OCI-LY3 (cell line): ENCODE measurements at regions not wholly inside any gene's neighbourhood (a gene's known extent, or its start where the extent isn't known, plus 50 kb on each side); places are given as distances from the start of the nearest gene placed in this dataset.

ENCODE experiments used
- H2AFZ ChIP-seq: fragments of 200-600, 300-600 bp; shearing (Covaris generic); 2 replicates; pipeline ENCODE4 v1.6.0; 2014; ENCODE audit warnings: antibody characterized with exemption, low read depth, low read length
- H3K27ac ChIP-seq: fragments of 200-600, 300-600 bp; sonication (generic); 2 replicates; pipeline ENCODE4 v1.5.1; 2014; ENCODE audit warnings: mild to moderate bottlenecking, low read length, moderate library complexity, mixed read lengths
- H3K27me3 ChIP-seq: fragments of 200-600, 300-600 bp; sonication (generic); 2 replicates; pipeline ENCODE4 v1.6.1; 2014; ENCODE audit warnings: low read depth, low read length, mixed read lengths
- H3K36me3 ChIP-seq: fragments of 200-600, 300-600 bp; sonication (generic); replicated peaks from 2 replicates; pipeline ENCODE3; 2014; ENCODE audit warnings: low read depth, low read length, mixed read lengths
- H3K4me1 ChIP-seq: fragments of 300-600, 200-600 bp; sonication (generic); 2 replicates; pipeline ENCODE4 v1.6.1; 2014; ENCODE audit warnings: low read length, mixed read lengths
- H3K4me2 ChIP-seq: fragments of 200-600, 300-600 bp; sonication (generic); 2 replicates; pipeline ENCODE4 v1.6.1; 2014; ENCODE audit warnings: low read length, mixed read lengths
- H3K4me3 ChIP-seq: fragments of 300-600, 200-600 bp; sonication (generic); 2 replicates; pipeline ENCODE4 v1.5.1; 2014; ENCODE audit warnings: antibody characterized with exemption, mild to moderate bottlenecking, low read length, moderate library complexity
- H3K79me2 ChIP-seq: fragments of 300-600, 200-600 bp; shearing (Covaris generic); 2 replicates; pipeline ENCODE4 v1.6.1; 2014; ENCODE audit warnings: mild to moderate bottlenecking, low read length, mixed read lengths
- H3K9ac ChIP-seq: fragments of 300-600, 200-600 bp; shearing (Covaris generic); 2 replicates; pipeline ENCODE4 v1.6.0; 2014; ENCODE audit warnings: mild to moderate bottlenecking, low read length, moderate library complexity
- H3K9me3 ChIP-seq: fragments of 200-600, 300-600 bp; shearing (Covaris generic); 2 replicates; pipeline ENCODE4 v1.6.1; 2014; ENCODE audit warnings: low read length, mixed read lengths; ENCODE audit not compliant: insufficient read depth
- H4K20me1 ChIP-seq: fragments of 200-600, 300-600 bp; sonication (generic); 2 replicates; pipeline ENCODE4 v1.6.1; 2016; ENCODE audit warnings: low read length, mixed read lengths; ENCODE audit not compliant: insufficient read depth
- CTCF ChIP-seq: fragments of 200-600, 300-600 bp; sonication (generic); IDR thresholded peaks from 2 replicates; pipeline ENCODE4 v1.5.1; 2014; ENCODE audit warnings: antibody characterized with exemption, low read length, low read depth
- EZH2phosphoT487 ChIP-seq: fragments of 200-600 bp; shearing (Covaris generic); IDR thresholded peaks from 2 replicates; pipeline ENCODE4 v1.6.1; 2018; ENCODE audit warnings: antibody characterized with exemption, mixed run types, low read depth

GRCh38 chr6:22444330-22444729, 125.0 kb upstream of the HDGFL1 start:
- Histone ChIP-seq H4K20me1 (no peaks in the 10 kb centered on the region), H2AFZ (no peak overlapping the region), H3K27ac (no peak overlapping the region), H3K4me2 (no peak overlapping the region), H3K36me3 (no peaks in the 10 kb centered on the region), H3K79me2 (no peaks in the 10 kb centered on the region), H3K4me1 (no peaks in the 10 kb centered on the region), H3K9me3 (no peaks in the 10 kb centered on the region), H3K27me3 (no peaks in the 10 kb centered on the region), H3K9ac (no peak overlapping the region), H3K4me3 (no peak overlapping the region)
- no peak for TF ChIP-seq EZH2phosphoT487
- TF ChIP-seq CTCF, result no peak

DNA sequence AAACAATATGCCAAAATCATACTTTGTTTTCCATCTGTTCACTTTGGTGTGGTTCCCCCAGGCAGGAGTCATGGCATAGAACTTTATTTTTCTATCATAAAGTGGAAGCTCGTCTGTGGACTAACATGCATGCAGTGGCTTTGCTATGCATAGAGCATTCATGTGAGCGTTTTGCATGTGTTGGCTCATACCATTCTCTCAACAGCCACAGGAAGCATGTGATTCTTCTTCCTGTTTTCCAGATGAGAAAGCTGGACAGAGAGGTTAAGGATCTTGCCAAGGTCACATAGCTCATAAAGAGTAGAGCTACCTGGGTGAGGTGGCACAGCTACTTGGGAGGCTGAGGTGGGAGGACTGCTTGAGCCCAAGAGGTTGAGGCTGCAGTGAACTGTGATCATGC, 123.4 kb upstream of the HDGFL1 start:
- Histone ChIP-seq H3K9ac (no peak overlapping the region), H3K79me2 (no peaks in the 10 kb centered on the region), H3K4me2 (no peak overlapping the region), H3K27me3 (no peaks in the 10 kb centered on the region), H3K27ac (no peak overlapping the region), H3K36me3 (no peaks in the 10 kb centered on the region), H4K20me1 (no peaks in the 10 kb centered on the region), H3K9me3 (no peaks in the 10 kb centered on the region), H2AFZ (no peak overlapping the region), H3K4me1 (no peaks in the 10 kb centered on the region), H3K4me3 (no peak overlapping the region)
- TF ChIP-seq EZH2phosphoT487 (no peak), CTCF (no peak)

DNA sequence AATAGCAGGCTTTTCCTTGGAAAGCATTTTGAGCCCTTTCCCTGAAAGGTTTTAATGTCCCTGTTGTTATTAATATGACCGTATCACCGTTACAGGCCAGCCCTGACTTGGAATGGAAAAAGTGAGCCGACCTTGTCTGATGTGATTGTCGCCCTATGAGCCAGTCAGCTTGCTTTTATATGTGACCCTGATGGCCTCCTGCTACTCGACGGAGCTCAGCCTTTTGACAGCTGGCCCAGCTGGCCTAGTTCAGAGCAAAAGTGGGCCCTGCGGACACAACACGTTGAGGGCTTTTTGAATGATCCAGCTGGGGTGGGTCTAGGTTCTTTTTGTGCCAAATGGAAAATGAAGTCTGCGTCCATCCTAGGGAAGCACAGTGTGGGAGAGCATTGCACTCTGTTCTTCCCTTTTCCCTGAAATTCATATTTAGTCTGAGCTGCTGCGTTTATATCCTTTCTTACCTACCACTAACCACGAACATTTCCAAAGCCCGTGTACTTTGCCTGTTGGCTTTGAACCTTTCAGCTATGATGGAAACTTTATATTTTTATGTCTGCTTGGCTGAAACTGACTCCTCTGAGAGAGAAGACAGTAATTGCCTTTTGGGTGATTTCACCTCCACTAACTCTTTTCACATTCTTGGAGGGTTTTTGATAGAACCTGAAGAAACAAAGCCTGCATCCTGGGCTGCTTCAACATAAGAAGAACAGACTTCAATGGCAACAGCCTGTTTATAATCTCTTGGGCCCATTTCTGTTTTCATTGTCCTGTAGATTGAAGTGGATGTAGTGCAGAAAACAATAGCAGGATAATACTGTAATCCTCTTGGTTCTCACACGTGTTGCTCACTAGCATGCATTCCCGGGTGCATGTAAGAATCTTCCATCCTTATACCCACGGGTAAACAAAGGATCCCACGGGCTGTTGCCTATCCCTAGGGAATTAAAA, 121.8 kb upstream of the HDGFL1 start:
- no peak overlapping the region for H2AFZ ChIP-seq
- H4K20me1 ChIP-seq, result no peaks in the 10 kb centered on the region

More for the DNA sequence above, 121.8 kb upstream of the HDGFL1 start:
- H3K9ac ChIP-seq, result no peak overlapping the region
- no peaks in the 10 kb centered on the region for H3K9me3 ChIP-seq
- no peaks in the 10 kb centered on the region for H3K79me2 ChIP-seq
- H3K27ac ChIP-seq, result no peak overlapping the region
- TF ChIP-seq EZH2phosphoT487 (no peak), CTCF (no peak)
- H3K4me1 ChIP-seq, result no peaks in the 10 kb centered on the region
- H3K36me3 ChIP-seq, result no peaks in the 10 kb centered on the region
- H3K27me3 ChIP-seq, result no peaks in the 10 kb centered on the region
- H3K4me2 ChIP-seq, result no peak overlapping the region
- H3K4me3 ChIP-seq, result no peak overlapping the region
